ENCODE measurements at regions not wholly inside any gene's neighbourhood (a gene's known extent, or its start where the extent isn't known, plus 50 kb on each side); places are given as distances from the start of the nearest gene placed in this dataset.

DNA sequence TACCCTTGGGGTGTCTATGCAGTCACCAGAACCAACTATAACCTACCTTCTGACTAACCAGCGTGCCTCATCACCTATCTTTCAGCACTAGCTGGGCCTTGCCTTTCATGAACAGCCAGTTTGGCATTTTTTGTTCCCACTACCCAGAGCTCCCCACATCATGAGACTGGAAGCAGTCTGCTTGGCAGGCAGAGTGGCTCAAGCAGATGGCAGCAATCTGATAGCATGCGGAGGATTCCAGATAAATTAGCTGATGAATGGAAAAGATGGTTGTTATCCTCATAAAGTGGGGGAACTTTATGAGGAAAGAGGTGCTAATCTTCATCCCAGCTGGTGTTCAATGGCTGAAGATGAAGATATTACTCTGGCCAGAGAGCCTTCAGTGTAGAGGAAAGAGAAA lies 243.2 kb upstream of the EDA2R start:
- Histone ChIP-seq H3K4me3 (ENCODE audit: insufficient read depth, low read depth, low read length) (no peak overlapping the region), H2AFZ (replicated peaks; ENCODE audit: low read length, poor library complexity) (no peak overlapping the region), H3K4ac (ENCODE audit: low read depth, low read length) (no peak overlapping the region), H2BK15ac (ENCODE audit: low read depth, low read length) (no peak overlapping the region), H3K18ac (ENCODE audit: low read depth, low read length) (no peak overlapping the region), H4K91ac (ENCODE audit: insufficient read depth, low read depth, low read length) (no peak overlapping the region), H3K4me1 (ENCODE audit: control insufficient read depth, insufficient read depth, low read length) (no peaks in the 10 kb centered on the region), H3K23ac (ENCODE audit: low read depth, low read length) (no peak overlapping the region), H2AK5ac (ENCODE audit: low read depth, low read length) (no peak overlapping the region), H2BK5ac (ENCODE audit: low read depth, low read length, poor library complexity, severe bottlenecking) (no peak overlapping the region), H2AK9ac (replicated peaks; ENCODE audit: low read depth, low read length, poor library complexity) (no peak overlapping the region), H3K9ac (ENCODE audit: low read depth, low read length) (no peak overlapping the region), H3K4me2 (ENCODE audit: low read depth, low read length) (no peak overlapping the region), H3K79me1 (ENCODE audit: low read depth in 1 of 2, low read length in 2 of 2) (no peaks in the 10 kb centered on the region), H3K9me1 (ENCODE audit: insufficient read depth, low read length) (no peaks in the 10 kb centered on the region), H3K27ac (ENCODE audit: insufficient read depth, low read length) (no peak overlapping the region), H3K56ac (ENCODE audit: extremely low read depth, insufficient read depth, low read length) (no peak overlapping the region), H4K20me1 (ENCODE audit: insufficient read depth, low read length) (no peaks in the 10 kb centered on the region), H3K36me3 (ENCODE audit: control insufficient read depth, insufficient read depth, low read length) (no peaks in the 10 kb centered on the region), H3K27me3 (ENCODE audit: control insufficient read depth, insufficient read depth, low read length) (no peaks in the 10 kb centered on the region), H2BK20ac (ENCODE audit: low read depth, low read length) (no peak overlapping the region), H3K14ac (replicated peaks; ENCODE audit: low read depth, low read length) (no peak overlapping the region), H4K5ac (ENCODE audit: low read depth, low read length) (no peak overlapping the region), H2BK120ac (ENCODE audit: low read depth, low read length) (no peak overlapping the region), H4K8ac (ENCODE audit: low read depth in 2 of 2, low read length in 2 of 2) (no peak overlapping the region), H3K9me3 (ENCODE audit: control insufficient read depth, insufficient read depth, low read length) (no peaks in the 10 kb centered on the region)
- intact Hi-C loops (cut with micrococcal nuclease) = no loop called here
- dilution Hi-C loops (cut with HindIII; ENCODE audit: low sequenced_read_pairs, unreplicated experiment) = no loop called here
- no peak for ATAC-seq (ENCODE audit: low read depth)
- in situ Hi-C loops (cut with MboI; ENCODE audit: low sequenced_read_pairs) = no loop called here
- ChIA-PET POLR2A (ENCODE audit: unreplicated experiment) (no interaction called here), CTCF (no interaction called here)
- BruUV-seq (replicated peaks) = no TSS peak
- DNase-seq = no peak
- TF ChIP-seq CHD1 (IDR thresholded peaks at IDR 0.05; ENCODE audit: low read depth, low read length) = no peak
- TF ChIP-seq MXI1 (IDR thresholded peaks at IDR 0.05; ENCODE audit: borderline replicate concordance, low read depth, low read length) = no peak
- no peak for TF ChIP-seq RFX5 (IDR thresholded peaks at IDR 0.05; ENCODE audit: low read depth, low read length)
- TF ChIP-seq CEBPB (IDR thresholded peaks at IDR 0.05; ENCODE audit: low read depth, low read length) = no peak
- no peak for TF ChIP-seq CTCF (conservative IDR thresholded peaks at IDR 0.05; ENCODE audit: low read depth, low read length)
- 0% methylated on average over 1 of the region's 2 CpGs; no CpG with 5 or more reads in 1 of the 2 experiments for WGBS, 2 experiments (ENCODE audit: extremely low coverage in 2 of 2, insufficient read length in 1 of 2)
